OCI-LY1 (cell line): ENCODE measurements at regions not wholly inside any gene's neighbourhood (a gene's known extent, or its start where the extent isn't known, plus 50 kb on each side); places are given as distances from the start of the nearest gene placed in this dataset.

ENCODE experiments used
- H2AFZ ChIP-seq: fragments of 200-600 bp; sonication (generic), shearing (Covaris generic); 2 replicates; pipeline ENCODE4 v1.6.0; 2014; ENCODE audit warnings: antibody characterized with exemption, mild to moderate bottlenecking, low read length
- H3F3A ChIP-seq: fragments of 200-600 bp; sonication (generic), shearing (Covaris generic); 2 replicates; pipeline ENCODE4 v1.6.0; 2014; ENCODE audit warnings: mild to moderate bottlenecking, antibody characterized with exemption, low read length, moderate library complexity; ENCODE audit not compliant: insufficient read depth
- H3K27ac ChIP-seq: fragments of 200-600 bp; sonication (generic); 2 replicates; pipeline ENCODE4 v1.5.1; 2014; ENCODE audit warnings: low read length, mixed run types, mild to moderate bottlenecking, low read depth; ENCODE audit not compliant: poor library complexity, severe bottlenecking
- H3K27me3 ChIP-seq: fragments of 200-600 bp; sonication (generic); 2 replicates; pipeline ENCODE4 v1.6.0; 2014; ENCODE audit warnings: antibody characterized with exemption, mild to moderate bottlenecking, low read length, moderate library complexity; ENCODE audit not compliant: insufficient read depth
- H3K36me3 ChIP-seq: fragments of 200-600 bp; sonication (generic); 2 replicates; pipeline ENCODE4 v1.6.1; 2014; ENCODE audit warnings: mild to moderate bottlenecking, antibody characterized with exemption, low read length, moderate library complexity, mixed read lengths; ENCODE audit not compliant: insufficient read depth
- H3K4me1 ChIP-seq: fragments of 200-600 bp; sonication (generic); 2 replicates; pipeline ENCODE4 v1.5.1; 2014; ENCODE audit warnings: mild to moderate bottlenecking, low read length, moderate library complexity; ENCODE audit not compliant: insufficient read depth, severe bottlenecking
- H3K4me2 ChIP-seq: fragments of 200-600 bp; sonication (generic), shearing (Covaris generic); 2 replicates; pipeline ENCODE4 v1.6.1; 2014; ENCODE audit warnings: low read length
- H3K4me3 ChIP-seq: fragments of 200-600 bp; sonication (generic); 2 replicates; pipeline ENCODE4 v1.5.1; 2014; ENCODE audit warnings: low read length, low read depth, mild to moderate bottlenecking, mixed read lengths; ENCODE audit not compliant: poor library complexity, severe bottlenecking
- H3K79me2 ChIP-seq: fragments of 200-600 bp; shearing (Covaris generic); 2 replicates; pipeline ENCODE4 v1.6.1; 2016; ENCODE audit warnings: mixed run types, low read length, mixed read lengths; ENCODE audit not compliant: insufficient read depth
- H3K9ac ChIP-seq: fragments of 200-600 bp; sonication (generic), shearing (Covaris generic); 2 replicates; pipeline ENCODE4 v1.6.1; 2014; ENCODE audit warnings: mild to moderate bottlenecking, low read length, mixed read lengths
- H3K9me2 ChIP-seq: fragments of 200-600 bp; sonication (generic), shearing (Covaris generic); 2 replicates; pipeline ENCODE4 v1.6.1; 2014; ENCODE audit warnings: low read depth, mild to moderate bottlenecking, low read length, mixed read lengths
- H3K9me3 ChIP-seq: fragments of 200-600 bp; shearing (Covaris generic); 2 replicates; pipeline ENCODE4 v1.6.1; 2014; ENCODE audit warnings: low read length, mixed read lengths
- H4K20me1 ChIP-seq: fragments of 200-600 bp; sonication (generic), shearing (Covaris generic); 2 replicates; pipeline ENCODE4 v1.6.0; 2016; ENCODE audit warnings: mild to moderate bottlenecking, low read length; ENCODE audit not compliant: insufficient read depth
- CTCF ChIP-seq: fragments of 200-600 bp; sonication (generic), shearing (Covaris generic); IDR thresholded peaks from 2 replicates; pipeline ENCODE4 v1.5.1; 2017; ENCODE audit warnings: mild to moderate bottlenecking, antibody characterized with exemption, low read length, moderate library complexity, mixed read lengths
- EZH2 ChIP-seq: fragments of 200-600 bp; sonication (generic), shearing (Covaris generic); IDR thresholded peaks from 2 replicates; pipeline ENCODE4 v1.8.0; 2017; ENCODE audit warnings: borderline replicate concordance, mixed run types, mild to moderate bottlenecking, antibody characterized with exemption, low read length, moderate library complexity, mixed read lengths

- TF ChIP-seq EZH2 (no peak), CTCF (no peak)
- H3K36me3 ChIP-seq = no peaks in the 10 kb centered on the region
- H3F3A ChIP-seq = no peaks in the 10 kb centered on the region
- H3K27ac ChIP-seq = no peak overlapping the region
- no peaks in the 10 kb centered on the region for H3K9me3 ChIP-seq
- no peaks in the 10 kb centered on the region for H3K4me1 ChIP-seq
- no peaks in the 10 kb centered on the region for H3K9me2 ChIP-seq
- H3K79me2 ChIP-seq = no peaks in the 10 kb centered on the region
- no peaks in the 10 kb centered on the region for H4K20me1 ChIP-seq
- H3K27me3 ChIP-seq = no peaks in the 10 kb centered on the region
- no peak overlapping the region for H3K4me3 ChIP-seq
- H3K9ac ChIP-seq = no peak overlapping the region
- H3K4me2 ChIP-seq = no peak overlapping the region
- no peak overlapping the region for H2AFZ ChIP-seq
Measured at GRCh38 chr15:93664213-93664956, 567.0 kb upstream of the MCTP2 start.

GRCh38 chr15:93662162-93662885 is 569.0 kb upstream of the MCTP2 start:
- Histone ChIP-seq H4K20me1 (no peaks in the 10 kb centered on the region), H3K4me3 (no peak overlapping the region), H3K9me3 (no peaks in the 10 kb centered on the region), H3K9ac (no peak overlapping the region), H3K79me2 (no peaks in the 10 kb centered on the region), H3K27ac (no peak overlapping the region), H2AFZ (no peak overlapping the region), H3K4me2 (no peak overlapping the region), H3K36me3 (no peaks in the 10 kb centered on the region), H3K9me2 (no peaks in the 10 kb centered on the region), H3K27me3 (no peaks in the 10 kb centered on the region), H3K4me1 (no peaks in the 10 kb centered on the region), H3F3A (no peaks in the 10 kb centered on the region)
- TF ChIP-seq CTCF (no peak), EZH2 (no peak)

GRCh38 chr15:93658026-93658816 is 569.2 kb upstream of the RGMA start:
- Histone ChIP-seq H3F3A (no peaks in the 10 kb centered on the region), H3K27me3 (no peaks in the 10 kb centered on the region), H3K36me3 (no peaks in the 10 kb centered on the region), H3K4me1 (no peaks in the 10 kb centered on the region), H3K27ac (no peak overlapping the region), H3K4me3 (no peak overlapping the region), H2AFZ (no peak overlapping the region), H3K79me2 (no peaks in the 10 kb centered on the region), H3K4me2 (no peak overlapping the region), H3K9ac (no peak overlapping the region), H4K20me1 (no peaks in the 10 kb centered on the region), H3K9me3 (no peaks in the 10 kb centered on the region), H3K9me2 (no peaks in the 10 kb centered on the region)
- TF ChIP-seq CTCF = no peak
- TF ChIP-seq EZH2 = no peak
